Adrenal gland (tissue), 9 donors: ENCODE measurements at regions not wholly inside any gene's neighbourhood (a gene's known extent, or its start where the extent isn't known, plus 50 kb on each side); places are given as distances from the start of the nearest gene placed in this dataset.

Experiments
- DNase-seq, 7 donors: peaks; one replicate each; pipeline ENCODE4 v3.0.0-alpha.2; 2019 to 2020
- H3K27ac ChIP-seq, 5 donors: fragments of 200-600 bp; sonication (generic) in 4 of 5; 1 replicate in 3 of 5; 2 replicates in 2 of 5; pipeline versions ENCODE4 v1.5.1 to v1.8.0; 2016 to 2020; ENCODE audit warnings: mild to moderate bottlenecking in 1 of 5
- H3K27me3 ChIP-seq: fragments of 200-600 bp; 2 replicates; pipeline ENCODE4 v1.8.0; 2021
- H3K36me3 ChIP-seq, 2 donors: fragments of 200-600 bp; replicated peaks in 1 of 2; 1 replicate in 1 of 2; 2 replicates in 1 of 2; pipeline versions ENCODE4 v1.5.1 to v1.8.0; 2018 to 2022
- H3K4me1 ChIP-seq, 2 donors: fragments of 200-600 bp; replicated peaks in 1 of 2; 1 replicate in 1 of 2; 2 replicates in 1 of 2; pipeline versions ENCODE4 v1.5.1 to v1.8.0; 2018 to 2021
- H3K4me3 ChIP-seq, 4 donors: fragments of 200-600 bp; sonication (generic) in 3 of 4; one replicate each; pipeline ENCODE4 v1.5.1; 2016 to 2018
- H3K9me3 ChIP-seq, 3 donors: fragments of 200-600 bp; sonication (generic) in 1 of 3; replicated peaks in 1 of 3; 1 replicate in 2 of 3; 2 replicates in 1 of 3; pipeline versions ENCODE4 v1.5.1 to v1.8.0; 2016 to 2021
- CTCF ChIP-seq, 6 experiments: fragments of 450-650 bp in 4 of 6; fragments of 200-600 bp in 2 of 6; sonication (generic) in 1 of 6; IDR thresholded peaks; 1 replicate in 5 of 6; 2 replicates in 1 of 6; pipeline versions ENCODE4 v1.5.1 to v1.8.0; 2016 to 2021; ENCODE audit warnings: antibody characterized with exemption in 6 of 6, mild to moderate bottlenecking in 2 of 6, moderate library complexity in 1 of 6
- POLR2A ChIP-seq, 2 donors: fragments of 450-650 bp; IDR thresholded peaks; one replicate each; pipeline ENCODE4 v1.6.1; 2017; ENCODE audit warnings: antibody characterized with exemption in 2 of 2, mild to moderate bottlenecking in 2 of 2, moderate library complexity in 1 of 2
- WGBS, 4 donors: extraction: QIAGEN DNeasy Blood & Tissue Kit in 2 of 4; methylation state at CpG; one replicate each; pipeline versions ENCODE4 v1.1.5 to v1.1.7; 2013 to 2017; 5-methylcytosine and 5-hydroxymethylcytosine counted together
- intact Hi-C, 2 donors: fragments of 100-400 bp; cut with DNase I; formaldehyde crosslinking; loops; one replicate each; pipeline versions ENCODE4 v1.14.1 to v1.15.0; 2022 to 2023
- donor health status: healthy with polysubstance abuse.
- donor health status: Bipolar disorder and iron deficiency.
- donor health status: DM: yes; HTN: yes; CAD: no.
- donor health status: DM: no; HTN: no; CAD: no.
- donor health status: DM: no; HTN: no; CAD: no.

- 82 to 89% (median 87%) methylated on average over 4 of the region's 4 CpGs for WGBS, 4 donors
- no peak for TF ChIP-seq POLR2A (IDR thresholded peaks at IDR 0.05)
- Histone ChIP-seq H3K4me3 (no peak overlapping the region), H3K27me3 (no peaks in the 10 kb centered on the region), H3K27ac (no peak overlapping the region), H3K36me3 (no peaks in the 10 kb centered on the region), H3K4me1 (no peaks in the 10 kb centered on the region), H3K9me3 (no peaks in the 10 kb centered on the region)
- intact Hi-C loops, result no loop called here
- DNase-seq, result no peak
Observed at GRCh38 chr1:199261328-199261727, 622.5 kb downstream of the PTPRC start.

GRCh38 chr1:199264283-199264682, 625.4 kb downstream of the PTPRC start:
- no peaks in the 10 kb centered on the region for H3K9me3 ChIP-seq
- intact Hi-C loops, result no loop called here
- no peaks in the 10 kb centered on the region for H3K4me1 ChIP-seq
- no peak overlapping the region for H3K4me3 ChIP-seq
- no peak for TF ChIP-seq CTCF (IDR thresholded peaks at IDR 0.05)
- no peak for TF ChIP-seq POLR2A (IDR thresholded peaks at IDR 0.05)
- no peaks in the 10 kb centered on the region for H3K27me3 ChIP-seq
- H3K36me3 ChIP-seq, result no peaks in the 10 kb centered on the region
- H3K27ac ChIP-seq, result no peak overlapping the region
- DNase-seq, result no peak
- WGBS, 4 donors, result 77 to 93% (median 84%) methylated on average over 2 of the region's 2 CpGs

GRCh38 chr1:199264911-199265310, 626.1 kb downstream of the PTPRC start:
- DNase-seq, result no peak
- H3K4me3 ChIP-seq, result no peak overlapping the region
- H3K36me3 ChIP-seq, result no peaks in the 10 kb centered on the region
- H3K9me3 ChIP-seq, result no peaks in the 10 kb centered on the region
- TF ChIP-seq POLR2A (IDR thresholded peaks at IDR 0.05) (no peak), CTCF (IDR thresholded peaks at IDR 0.05) (no peak)
- whole genome bisulfite sequencing, 4 donors, result 51 to 71% (median 63%) methylated on average over 1 of the region's 1 CpG
- no peak overlapping the region for H3K27ac ChIP-seq
- no peaks in the 10 kb centered on the region for H3K4me1 ChIP-seq
- intact Hi-C loops, result no loop called here
- no peaks in the 10 kb centered on the region for H3K27me3 ChIP-seq

GRCh38 chr1:199265319-199265718, 626.5 kb downstream of the PTPRC start:
- intact Hi-C loops, result no loop called here
- no peak for DNase-seq
- Histone ChIP-seq H3K4me1 (no peaks in the 10 kb centered on the region), H3K27ac (no peak overlapping the region), H3K4me3 (no peak overlapping the region), H3K36me3 (no peaks in the 10 kb centered on the region), H3K27me3 (no peaks in the 10 kb centered on the region), H3K9me3 (no peaks in the 10 kb centered on the region)
- 58 to 70% (median 64%) methylated on average over 3 of the region's 3 CpGs for WGBS, 4 donors
- TF ChIP-seq CTCF (IDR thresholded peaks at IDR 0.05) (no peak), POLR2A (IDR thresholded peaks at IDR 0.05) (no peak)

- DNase-seq, result no peak
- intact Hi-C loops, result no loop called here
- 75 to 92% (median 80%) methylated on average over 3 of the region's 3 CpGs for WGBS, 4 donors
- H3K27me3 ChIP-seq, result no peaks in the 10 kb centered on the region
- TF ChIP-seq CTCF (IDR thresholded peaks at IDR 0.05) (no peak), POLR2A (IDR thresholded peaks at IDR 0.05) (no peak)
- no peaks in the 10 kb centered on the region for H3K36me3 ChIP-seq
- H3K4me1 ChIP-seq, result no peaks in the 10 kb centered on the region
- H3K9me3 ChIP-seq, result no peaks in the 10 kb centered on the region
- no peak overlapping the region for H3K27ac ChIP-seq
- no peak overlapping the region for H3K4me3 ChIP-seq
Observed at GRCh38 chr1:199269241-199269640, 630.4 kb downstream of the PTPRC start.
